HL-60 (cell line): ENCODE measurements at regions not wholly inside any gene's neighbourhood (a gene's known extent, or its start where the extent isn't known, plus 50 kb on each side); places are given as distances from the start of the nearest gene placed in this dataset.
"Not testable (repeated sequence)": the region's sequence is repeated elsewhere in the genome, so short reads cannot be mapped to it uniquely, and the experiment has no call there.

Source experiments
- GABPA ChIP-seq: IDR thresholded peaks from 2 replicates; pipeline ENCODE4 v1.6.1; 2012; ENCODE audit warnings: low read depth
- POLR2AphosphoS5 ChIP-seq: IDR thresholded peaks from 2 replicates; pipeline ENCODE4 v1.6.1; 2012; ENCODE audit warnings: low read depth
- TF ChIP-seq, protein P1 (sequence below): IDR thresholded peaks from one replicate; pipeline ENCODE4 v1.5.1; 2011; ENCODE audit warnings: low read length, control low read depth, inconsistent platforms; ENCODE audit not compliant: insufficient read depth
- TF ChIP-seq, protein P2 (sequence below): IDR thresholded peaks from 2 replicates; pipeline ENCODE4 v1.6.1; 2012; ENCODE audit warnings: low read depth; ENCODE audit not compliant: insufficient replicate concordance

DNA sequence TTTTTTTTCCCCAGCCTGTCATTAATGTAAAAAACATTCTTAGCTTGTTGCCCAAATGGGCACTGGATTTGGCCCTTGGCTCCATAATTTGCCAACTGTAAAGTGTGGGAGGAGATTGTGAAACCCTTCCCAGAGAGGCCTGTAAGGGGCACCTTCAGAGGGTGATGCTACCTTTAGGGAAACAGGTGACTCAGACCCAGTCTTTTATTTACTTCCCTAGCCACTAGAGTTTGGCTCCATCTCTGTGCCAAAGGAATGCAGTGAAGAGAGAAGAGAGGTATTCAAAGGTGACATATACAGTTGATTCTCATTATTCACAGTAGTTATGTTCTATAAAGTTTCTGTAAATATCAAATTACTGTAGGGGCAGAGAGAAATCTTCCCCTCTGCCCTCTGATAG is 189.6 kb downstream of the SPATA31A1 start:
- TF ChIP-seq POLR2AphosphoS5, GABPA: not testable (repeated sequence)
- TF ChIP-seq, protein P1, sequence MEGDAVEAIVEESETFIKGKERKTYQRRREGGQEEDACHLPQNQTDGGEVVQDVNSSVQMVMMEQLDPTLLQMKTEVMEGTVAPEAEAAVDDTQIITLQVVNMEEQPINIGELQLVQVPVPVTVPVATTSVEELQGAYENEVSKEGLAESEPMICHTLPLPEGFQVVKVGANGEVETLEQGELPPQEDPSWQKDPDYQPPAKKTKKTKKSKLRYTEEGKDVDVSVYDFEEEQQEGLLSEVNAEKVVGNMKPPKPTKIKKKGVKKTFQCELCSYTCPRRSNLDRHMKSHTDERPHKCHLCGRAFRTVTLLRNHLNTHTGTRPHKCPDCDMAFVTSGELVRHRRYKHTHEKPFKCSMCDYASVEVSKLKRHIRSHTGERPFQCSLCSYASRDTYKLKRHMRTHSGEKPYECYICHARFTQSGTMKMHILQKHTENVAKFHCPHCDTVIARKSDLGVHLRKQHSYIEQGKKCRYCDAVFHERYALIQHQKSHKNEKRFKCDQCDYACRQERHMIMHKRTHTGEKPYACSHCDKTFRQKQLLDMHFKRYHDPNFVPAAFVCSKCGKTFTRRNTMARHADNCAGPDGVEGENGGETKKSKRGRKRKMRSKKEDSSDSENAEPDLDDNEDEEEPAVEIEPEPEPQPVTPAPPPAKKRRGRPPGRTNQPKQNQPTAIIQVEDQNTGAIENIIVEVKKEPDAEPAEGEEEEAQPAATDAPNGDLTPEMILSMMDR: not testable (repeated sequence)
- TF ChIP-seq, protein P2, sequence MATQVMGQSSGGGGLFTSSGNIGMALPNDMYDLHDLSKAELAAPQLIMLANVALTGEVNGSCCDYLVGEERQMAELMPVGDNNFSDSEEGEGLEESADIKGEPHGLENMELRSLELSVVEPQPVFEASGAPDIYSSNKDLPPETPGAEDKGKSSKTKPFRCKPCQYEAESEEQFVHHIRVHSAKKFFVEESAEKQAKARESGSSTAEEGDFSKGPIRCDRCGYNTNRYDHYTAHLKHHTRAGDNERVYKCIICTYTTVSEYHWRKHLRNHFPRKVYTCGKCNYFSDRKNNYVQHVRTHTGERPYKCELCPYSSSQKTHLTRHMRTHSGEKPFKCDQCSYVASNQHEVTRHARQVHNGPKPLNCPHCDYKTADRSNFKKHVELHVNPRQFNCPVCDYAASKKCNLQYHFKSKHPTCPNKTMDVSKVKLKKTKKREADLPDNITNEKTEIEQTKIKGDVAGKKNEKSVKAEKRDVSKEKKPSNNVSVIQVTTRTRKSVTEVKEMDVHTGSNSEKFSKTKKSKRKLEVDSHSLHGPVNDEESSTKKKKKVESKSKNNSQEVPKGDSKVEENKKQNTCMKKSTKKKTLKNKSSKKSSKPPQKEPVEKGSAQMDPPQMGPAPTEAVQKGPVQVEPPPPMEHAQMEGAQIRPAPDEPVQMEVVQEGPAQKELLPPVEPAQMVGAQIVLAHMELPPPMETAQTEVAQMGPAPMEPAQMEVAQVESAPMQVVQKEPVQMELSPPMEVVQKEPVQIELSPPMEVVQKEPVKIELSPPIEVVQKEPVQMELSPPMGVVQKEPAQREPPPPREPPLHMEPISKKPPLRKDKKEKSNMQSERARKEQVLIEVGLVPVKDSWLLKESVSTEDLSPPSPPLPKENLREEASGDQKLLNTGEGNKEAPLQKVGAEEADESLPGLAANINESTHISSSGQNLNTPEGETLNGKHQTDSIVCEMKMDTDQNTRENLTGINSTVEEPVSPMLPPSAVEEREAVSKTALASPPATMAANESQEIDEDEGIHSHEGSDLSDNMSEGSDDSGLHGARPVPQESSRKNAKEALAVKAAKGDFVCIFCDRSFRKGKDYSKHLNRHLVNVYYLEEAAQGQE: not testable (repeated sequence)
